HCT116 (cell line): ENCODE measurements at regions not wholly inside any gene's neighbourhood (a gene's known extent, or its start where the extent isn't known, plus 50 kb on each side); places are given as distances from the start of the nearest gene placed in this dataset.

Experiments used
- CTCF ChIP-seq, 3 experiments: fragments of 200-600 bp in 1 of 3; sonication (generic) in 1 of 3; IDR thresholded peaks in 2 of 3; conservative IDR thresholded peaks in 1 of 3; 2 replicates each; pipeline ENCODE4 v1.5.1; 2012 to 2017; ENCODE audit warnings: low read depth in 2 of 3, low read length in 2 of 3, antibody characterized with exemption in 1 of 3, borderline replicate concordance in 1 of 3, control low read depth in 1 of 3, mild to moderate bottlenecking in 1 of 3, mixed read lengths in 1 of 3, mixed run types in 1 of 3, moderate library complexity in 1 of 3; ENCODE audit not compliant: insufficient read depth in 1 of 3
- EZH2 ChIP-seq: fragments of 200-600 bp; sonication (generic); IDR thresholded peaks from 2 replicates; pipeline ENCODE4 v1.6.1; 2017; ENCODE audit warnings: antibody characterized with exemption, mixed run types
- FOSL1 ChIP-seq: IDR thresholded peaks from 2 replicates; pipeline ENCODE4 v1.6.1; 2012; ENCODE audit warnings: low read depth
- JUND ChIP-seq: IDR thresholded peaks from 2 replicates; pipeline ENCODE4 v1.6.1; 2012
- POLR2A ChIP-seq: IDR thresholded peaks from 2 replicates; pipeline ENCODE4 v1.7.0; 2011; ENCODE audit warnings: borderline replicate concordance; ENCODE audit not compliant: insufficient read depth, insufficient read length; ENCODE audit errors: extremely low read depth
- POLR2AphosphoS5 ChIP-seq: IDR thresholded peaks from 2 replicates; pipeline ENCODE4 v1.6.1; 2011; ENCODE audit warnings: mild to moderate bottlenecking, low read depth, low read length, moderate library complexity
- REST ChIP-seq: IDR thresholded peaks from 2 replicates; pipeline ENCODE4 v1.6.1; 2012; ENCODE audit warnings: low read depth
- YY1 ChIP-seq: IDR thresholded peaks from 2 replicates; pipeline ENCODE4 v1.6.1; 2011; ENCODE audit warnings: low read length, low read depth, moderate library complexity, mild to moderate bottlenecking; ENCODE audit not compliant: insufficient replicate concordance; ENCODE audit errors: extremely low read depth
- ZFX ChIP-seq: fragments of 450-650 bp; IDR thresholded peaks from 2 replicates; pipeline ENCODE4 v1.6.1; 2017

GRCh38 chr20:51139891-51140290 lies 117.0 kb upstream of the KCNG1 start:
- TF ChIP-seq CTCF (IDR thresholded peaks at IDR 0.05 in 2 of 3, conservative IDR thresholded peaks at IDR 0.05 in 1 of 3; ENCODE audit: borderline replicate concordance in 1 of 3, insufficient read depth in 1 of 3, low read depth in 2 of 3, low read length in 2 of 3) (no peak), JUND (no peak), REST (no peak), YY1 (no peak), FOSL1 (no peak), POLR2A (no peak), EZH2 (no peak), ZFX (no peak), POLR2AphosphoS5 (no peak)
